Suprapubic skin (tissue), 4 donors: ENCODE measurements at regions not wholly inside any gene's neighbourhood (a gene's known extent, or its start where the extent isn't known, plus 50 kb on each side); places are given as distances from the start of the nearest gene placed in this dataset.

Experiments
- DNase-seq, 2 donors: peaks; one replicate each; pipeline ENCODE4 v3.0.0-alpha.2; 2019; ENCODE audit warnings: low spot score in 2 of 2
- H3K27ac ChIP-seq: fragments of 200-600 bp; sonication (generic); one replicate; pipeline ENCODE4 v1.5.1; 2019
- H3K27me3 ChIP-seq: fragments of 200-600 bp; sonication (generic); one replicate; pipeline ENCODE4 v1.5.1; 2019
- H3K36me3 ChIP-seq: fragments of 200-600 bp; sonication (generic); one replicate; pipeline ENCODE4 v1.5.1; 2019
- H3K4me1 ChIP-seq: fragments of 200-600 bp; sonication (generic); one replicate; pipeline ENCODE4 v1.5.1; 2019
- H3K4me3 ChIP-seq: fragments of 200-600 bp; sonication (generic); one replicate; pipeline ENCODE4 v1.5.1; 2019; ENCODE audit warnings: mild to moderate bottlenecking
- H3K9me3 ChIP-seq: fragments of 200-600 bp; sonication (generic); one replicate; pipeline ENCODE4 v1.5.1; 2019
- CTCF ChIP-seq, 2 donors: fragments of 200-600 bp in 1 of 2; fragments of 450-650 bp in 1 of 2; sonication (generic) in 1 of 2; IDR thresholded peaks; one replicate each; pipeline ENCODE4 v1.5.1; 2016 to 2019; ENCODE audit warnings: antibody characterized with exemption in 2 of 2, mild to moderate bottlenecking in 1 of 2, moderate library complexity in 1 of 2
- EP300 ChIP-seq: sonication (generic); formaldehyde crosslinking; IDR thresholded peaks from one replicate; pipeline ENCODE4 v1.6.1; 2017; ENCODE audit warnings: antibody characterized with exemption
- POLR2A ChIP-seq, 2 donors: fragments of 450-650 bp; IDR thresholded peaks; one replicate each; pipeline ENCODE4 v1.6.1; 2017; ENCODE audit warnings: antibody characterized with exemption in 2 of 2, mild to moderate bottlenecking in 2 of 2, moderate library complexity in 2 of 2
- POLR2AphosphoS5 ChIP-seq, 3 donors: sonication (generic); formaldehyde crosslinking; IDR thresholded peaks; one replicate each; pipeline ENCODE4 v1.6.1; 2017; ENCODE audit warnings: antibody characterized with exemption in 3 of 3
- WGBS: methylation state at CpG from one replicate; pipeline ENCODE4 v1.1.5; 2018; 5-methylcytosine and 5-hydroxymethylcytosine counted together

GRCh38 chr7:52406808-52407207 is 628.6 kb upstream of the POM121L12 start:
- no peak for DNase-seq
- WGBS: 79% methylated on average over 6 of the region's 6 CpGs
- TF ChIP-seq POLR2AphosphoS5 (IDR thresholded peaks at IDR 0.05): no peak
- no peak for TF ChIP-seq CTCF (IDR thresholded peaks at IDR 0.05)
- no peak for TF ChIP-seq POLR2A (IDR thresholded peaks at IDR 0.05)
- no peak for TF ChIP-seq EP300
- no peaks in the 10 kb centered on the region for H3K27me3 ChIP-seq
- H3K27ac ChIP-seq: no peak overlapping the region
- no peak overlapping the region for H3K4me3 ChIP-seq
- peaks cover 5% of the 10 kb centered on the region for H3K9me3 ChIP-seq
- no peaks in the 10 kb centered on the region for H3K36me3 ChIP-seq
- H3K4me1 ChIP-seq: no peaks in the 10 kb centered on the region

DNA sequence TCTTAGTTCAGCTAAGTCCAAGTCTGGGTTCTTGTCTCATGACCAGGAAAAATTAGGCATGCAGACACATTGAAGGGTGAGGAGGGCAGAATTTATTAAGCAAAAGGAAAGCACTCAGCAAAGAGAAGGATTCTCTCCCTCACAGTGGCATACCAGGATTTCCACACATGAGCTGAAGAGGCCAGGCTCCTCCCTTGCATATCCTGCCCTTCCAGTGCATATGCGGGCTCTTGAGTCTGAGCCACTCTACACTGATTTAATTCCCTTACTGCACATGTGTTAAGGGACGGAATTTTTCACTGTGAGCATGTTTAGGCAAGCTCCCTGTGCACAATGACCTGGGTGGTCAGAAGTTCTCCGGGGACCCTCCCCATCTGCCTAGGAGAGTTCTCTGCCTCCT is 652.7 kb upstream of the POM121L12 start:
- 75% methylated on average over 3 of the region's 3 CpGs for WGBS
- no peak for DNase-seq
- H3K27ac ChIP-seq: no peak overlapping the region
- TF ChIP-seq POLR2AphosphoS5 (IDR thresholded peaks at IDR 0.05): no peak
- TF ChIP-seq CTCF (IDR thresholded peaks at IDR 0.05): no peak
- no peak for TF ChIP-seq EP300
- no peak for TF ChIP-seq POLR2A (IDR thresholded peaks at IDR 0.05)
- no peaks in the 10 kb centered on the region for H3K27me3 ChIP-seq
- H3K4me3 ChIP-seq: no peak overlapping the region
- H3K4me1 ChIP-seq: no peaks in the 10 kb centered on the region
- H3K9me3 ChIP-seq: peaks cover 4% of the 10 kb centered on the region
- H3K36me3 ChIP-seq: no peaks in the 10 kb centered on the region

- Histone ChIP-seq H3K27ac (no peak overlapping the region), H3K9me3 (no peaks in the 10 kb centered on the region), H3K4me3 (no peak overlapping the region), H3K36me3 (no peaks in the 10 kb centered on the region), H3K4me1 (no peaks in the 10 kb centered on the region), H3K27me3 (no peaks in the 10 kb centered on the region)
- DNase-seq: no peak
- 93% methylated on average over 4 of the region's 4 CpGs for WGBS
- no peak for TF ChIP-seq CTCF (IDR thresholded peaks at IDR 0.05)
- no peak for TF ChIP-seq POLR2A (IDR thresholded peaks at IDR 0.05)
- no peak for TF ChIP-seq POLR2AphosphoS5 (IDR thresholded peaks at IDR 0.05)
- no peak for TF ChIP-seq EP300
Measured at GRCh38 chr7:52369922-52370321, 665.5 kb upstream of the POM121L12 start.

GRCh38 chr7:52365349-52365748 is 670.1 kb upstream of the POM121L12 start:
- no peak for DNase-seq
- no peaks in the 10 kb centered on the region for H3K4me1 ChIP-seq
- H3K9me3 ChIP-seq: no peaks in the 10 kb centered on the region
- H3K4me3 ChIP-seq: no peak overlapping the region
- no peak overlapping the region for H3K27ac ChIP-seq
- no peaks in the 10 kb centered on the region for H3K36me3 ChIP-seq
- no peaks in the 10 kb centered on the region for H3K27me3 ChIP-seq
- TF ChIP-seq POLR2AphosphoS5 (IDR thresholded peaks at IDR 0.05): no peak
- TF ChIP-seq EP300: no peak
- TF ChIP-seq POLR2A (IDR thresholded peaks at IDR 0.05): no peak
- TF ChIP-seq CTCF (IDR thresholded peaks at IDR 0.05): no peak

DNA sequence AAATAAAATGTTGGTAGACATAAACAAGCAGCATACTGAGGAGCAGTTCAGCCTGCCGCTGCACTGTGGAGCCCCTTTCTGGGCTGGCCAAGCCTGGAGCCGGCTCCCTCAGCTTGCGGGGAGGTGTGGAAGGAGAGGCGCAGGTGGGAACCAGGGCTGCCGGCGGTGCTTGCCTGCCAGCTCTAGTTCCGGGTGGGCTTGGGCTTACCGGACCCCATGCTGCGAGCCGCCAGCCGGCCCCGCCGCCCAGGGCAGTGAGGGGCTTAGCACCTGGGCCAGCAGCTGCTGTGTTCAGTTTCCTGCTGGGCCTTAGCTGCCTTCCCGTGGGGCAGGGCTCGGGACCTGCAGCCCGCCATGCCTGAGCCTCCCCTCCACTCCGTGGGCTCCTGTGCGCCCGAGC is 672.9 kb upstream of the POM121L12 start:
- no peaks in the 10 kb centered on the region for H3K27me3 ChIP-seq
- no peak for DNase-seq
- no peak overlapping the region for H3K27ac ChIP-seq
- WGBS: 94% methylated on average over 3 of the region's 19 CpGs
- H3K9me3 ChIP-seq: no peaks in the 10 kb centered on the region
- H3K4me3 ChIP-seq: no peak overlapping the region
- H3K36me3 ChIP-seq: no peaks in the 10 kb centered on the region
- no peaks in the 10 kb centered on the region for H3K4me1 ChIP-seq
- TF ChIP-seq POLR2AphosphoS5 (IDR thresholded peaks at IDR 0.05) (no peak), POLR2A (IDR thresholded peaks at IDR 0.05) (no peak), EP300 (no peak), CTCF (IDR thresholded peaks at IDR 0.05) (no peak)
